Muscle of leg (tissue), 3 donors: ENCODE measurements at regions not wholly inside any gene's neighbourhood (a gene's known extent, or its start where the extent isn't known, plus 50 kb on each side); places are given as distances from the start of the nearest gene placed in this dataset.

Experiments used
- DNase-seq: peaks from one replicate; pipeline ENCODE4 v3.0.0; 2013
- H3K27ac ChIP-seq: one replicate; pipeline ENCODE4 v1.5.1; 2013; ENCODE audit warnings: mild to moderate bottlenecking, low read length, control low read depth
- H3K27me3 ChIP-seq: one replicate; pipeline ENCODE4 v1.6.1; 2013; ENCODE audit warnings: low read length; ENCODE audit not compliant: control insufficient read depth, insufficient read depth
- H3K36me3 ChIP-seq: one replicate; pipeline ENCODE4 v1.6.1; 2013; ENCODE audit warnings: low read length; ENCODE audit not compliant: control insufficient read depth, insufficient read depth
- H3K4me1 ChIP-seq: one replicate; pipeline ENCODE4 v1.6.1; 2013; ENCODE audit warnings: low read length; ENCODE audit not compliant: control insufficient read depth, insufficient read depth
- H3K4me3 ChIP-seq: one replicate; pipeline ENCODE4 v1.5.1; 2013; ENCODE audit warnings: low read length, control low read depth
- H3K9me3 ChIP-seq: replicated peaks from 2 replicates; pipeline ENCODE4 v1.6.1; 2013; ENCODE audit warnings: low read depth, low read length; ENCODE audit not compliant: control insufficient read depth
- WGBS: methylation state at CpG from one replicate; pipeline ENCODE4 v1.1.5; 2013; ENCODE audit warnings: missing lambda C conversion rate; ENCODE audit not compliant: insufficient coverage; 5-methylcytosine and 5-hydroxymethylcytosine counted together

GRCh38 chr13:111949311-111949710, 117.6 kb upstream of the SOX1 start:
- DNase-seq: no peak
- Histone ChIP-seq H3K36me3 (no peaks in the 10 kb centered on the region), H3K27ac (no peak overlapping the region), H3K4me1 (peaks cover 4% of the 10 kb centered on the region), H3K4me3 (no peak overlapping the region), H3K9me3 (peaks cover 13% of the 10 kb centered on the region), H3K27me3 (peaks cover 27% of the 10 kb centered on the region)
- 83% methylated on average over 5 of the region's 5 CpGs for WGBS

- Histone ChIP-seq H3K4me1 (peaks cover 11% of the 10 kb centered on the region), H3K27ac (no peak overlapping the region), H3K9me3 (peaks cover 13% of the 10 kb centered on the region), H3K36me3 (no peaks in the 10 kb centered on the region), H3K27me3 (peaks cover 33% of the 10 kb centered on the region), H3K4me3 (no peak overlapping the region)
- WGBS: 74% methylated on average over 4 of the region's 4 CpGs
- DNase-seq: no peak
Observed at GRCh38 chr13:111950697-111951096, 116.3 kb upstream of the SOX1 start.

- WGBS: 71% methylated on average over 9 of the region's 9 CpGs
- peaks cover 34% of the 10 kb centered on the region for H3K27me3 ChIP-seq
- H3K27ac ChIP-seq: no peak overlapping the region
- peaks cover 13% of the 10 kb centered on the region for H3K9me3 ChIP-seq
- no peak for DNase-seq
- no peaks in the 10 kb centered on the region for H3K36me3 ChIP-seq
- H3K4me1 ChIP-seq: peaks cover 11% of the 10 kb centered on the region
- H3K4me3 ChIP-seq: no peak overlapping the region
Observed at GRCh38 chr13:111952032-111952431, 114.9 kb upstream of the SOX1 start.

GRCh38 chr13:111952814-111953213, 114.1 kb upstream of the SOX1 start:
- Histone ChIP-seq H3K27ac (no peak overlapping the region), H3K36me3 (no peaks in the 10 kb centered on the region), H3K27me3 (peaks cover 32% of the 10 kb centered on the region), H3K4me3 (no peak overlapping the region), H3K4me1 (peaks cover 11% of the 10 kb centered on the region), H3K9me3 (peaks cover 13% of the 10 kb centered on the region)
- WGBS: 68% methylated on average over 5 of the region's 8 CpGs
- DNase-seq: no peak

- Histone ChIP-seq H3K27me3 (peaks cover 33% of the 10 kb centered on the region), H3K9me3 (peaks cover 13% of the 10 kb centered on the region), H3K4me1 (peaks cover 11% of the 10 kb centered on the region), H3K36me3 (no peaks in the 10 kb centered on the region), H3K4me3 (no peak overlapping the region), H3K27ac (no peak overlapping the region)
- WGBS: 79% methylated on average over 12 of the region's 16 CpGs
- no peak for DNase-seq
Observed at GRCh38 chr13:111953546-111954178, 113.3 kb upstream of the SOX1 start.

GRCh38 chr13:111954661-111955411, 112.1 kb upstream of the SOX1 start:
- no peaks in the 10 kb centered on the region for H3K36me3 ChIP-seq
- DNase-seq: no peak

GRCh38 chr13:111955412-111956065, 111.4 kb upstream of the SOX1 start:
- WGBS: 81% methylated on average over 18 of the region's 27 CpGs
- Histone ChIP-seq H3K36me3 (no peaks in the 10 kb centered on the region), H3K9me3 (peaks cover 10% of the 10 kb centered on the region), H3K4me3 (no peak overlapping the region), H3K27ac (no peak overlapping the region), H3K4me1 (peaks cover 11% of the 10 kb centered on the region), H3K27me3 (peaks cover 25% of the 10 kb centered on the region)
- no peak for DNase-seq

More at GRCh38 chr13:111954661-111955411, 112.1 kb upstream of the SOX1 start:
- WGBS: 80% methylated on average over 3 of the region's 18 CpGs
- H3K27ac ChIP-seq: no peak overlapping the region
- H3K4me3 ChIP-seq: no peak overlapping the region
- H3K4me1 ChIP-seq: peaks cover 11% of the 10 kb centered on the region
- H3K27me3 ChIP-seq: peaks cover 27% of the 10 kb centered on the region
- peaks cover 13% of the 10 kb centered on the region for H3K9me3 ChIP-seq

- no peak for DNase-seq
- Histone ChIP-seq H3K4me3 (no peak overlapping the region), H3K27me3 (peaks cover 23% of the 10 kb centered on the region), H3K4me1 (peaks cover 11% of the 10 kb centered on the region), H3K36me3 (no peaks in the 10 kb centered on the region), H3K27ac (no peak overlapping the region), H3K9me3 (peaks cover under 1% of the 10 kb centered on the region)
- WGBS: 93% methylated on average over 50 of the region's 59 CpGs
Observed at GRCh38 chr13:111956261-111957151, 110.4 kb upstream of the SOX1 start.

- H3K4me3 ChIP-seq: no peak overlapping the region
- no peak overlapping the region for H3K27ac ChIP-seq
- H3K4me1 ChIP-seq: peaks cover 11% of the 10 kb centered on the region
- WGBS: 76% methylated on average over 7 of the region's 14 CpGs
- H3K9me3 ChIP-seq: no peaks in the 10 kb centered on the region
- peaks cover 23% of the 10 kb centered on the region for H3K27me3 ChIP-seq
- DNase-seq: no peak
- no peaks in the 10 kb centered on the region for H3K36me3 ChIP-seq
Observed at GRCh38 chr13:111957913-111958450, 109.0 kb upstream of the SOX1 start.
